8988T (cell line): ENCODE measurements at regions not wholly inside any gene's neighbourhood (a gene's known extent, or its start where the extent isn't known, plus 50 kb on each side); places are given as distances from the start of the nearest gene placed in this dataset.
"Not testable (repeated sequence)": the region's sequence is repeated elsewhere in the genome, so short reads cannot be mapped to it uniquely, and the experiment has no call there.

Experiments
- DNase-seq: peaks from one replicate; pipeline ENCODE4 v3.0.0; 2011

DNA sequence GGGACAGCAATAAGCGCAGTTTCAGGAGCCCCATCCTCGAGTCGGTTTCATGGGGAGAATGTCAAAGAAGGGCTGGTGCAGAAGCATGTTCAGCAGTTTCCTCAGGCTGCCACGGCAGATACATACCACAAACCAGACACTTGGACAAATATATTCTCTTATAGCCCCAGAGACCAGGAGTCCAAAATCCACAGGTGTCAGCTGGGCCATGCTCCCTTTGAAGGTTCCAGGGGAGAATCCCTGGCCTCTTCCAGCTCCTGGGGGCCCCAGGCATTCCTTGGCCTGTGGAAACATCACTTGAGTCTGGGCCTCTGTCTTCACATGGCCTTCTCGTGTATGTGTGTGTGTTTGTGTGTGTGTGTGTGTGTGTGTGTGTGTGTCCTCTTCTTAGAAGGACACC, 164.1 kb downstream of the UQCRFS1 start:
- DNase-seq, result no peak

- no peak for DNase-seq
These were observed 167.2 kb downstream of the UQCRFS1 start for GRCh38 chr19:29045679-29046254.

DNA sequence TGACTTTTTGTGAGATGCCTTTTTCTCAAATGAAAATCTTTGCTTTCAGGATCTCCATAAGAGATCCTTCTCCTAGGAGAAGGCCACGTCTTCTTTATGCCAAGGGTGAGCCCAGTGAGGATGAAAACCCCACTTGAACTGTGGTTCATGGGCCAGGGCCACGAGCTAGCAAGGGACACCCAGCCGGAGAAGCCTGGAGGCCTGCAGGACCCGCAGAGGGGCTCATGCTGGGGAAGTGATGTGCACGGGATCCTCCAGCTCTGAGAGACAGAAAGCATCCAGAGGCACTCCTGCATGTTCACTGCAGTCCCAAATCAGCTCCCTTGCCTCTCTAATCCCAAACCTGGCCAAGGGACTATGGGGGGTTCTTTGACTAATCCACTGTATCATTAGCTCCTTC, 168.9 kb downstream of the UQCRFS1 start:
- DNase-seq, result no peak

DNA sequence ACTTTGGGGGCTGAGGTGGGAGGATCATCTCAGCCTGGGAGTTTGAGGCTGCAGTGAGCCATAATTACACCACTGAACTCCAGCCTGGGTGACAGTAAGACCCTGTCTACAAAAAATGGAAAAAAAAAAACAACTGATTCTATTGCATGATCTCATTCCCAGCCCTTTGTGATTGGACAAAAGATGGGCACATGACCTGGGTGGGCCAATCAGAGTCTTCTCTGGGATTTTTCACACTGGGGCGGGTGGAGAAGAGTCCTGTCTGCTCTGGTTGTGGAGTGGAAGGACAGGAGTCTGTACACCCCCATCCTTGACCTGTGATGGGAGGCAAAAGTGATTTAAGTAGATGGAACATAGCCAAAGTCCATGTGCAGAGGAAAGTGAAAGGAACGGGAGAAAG, 170.5 kb downstream of the UQCRFS1 start:
- no peak for DNase-seq

- DNase-seq, result no peak
These were observed 172.0 kb downstream of the UQCRFS1 start for GRCh38 chr19:29040951-29041350.

- DNase-seq, result no peak
These were observed 172.7 kb downstream of the UQCRFS1 start for GRCh38 chr19:29040292-29040691.

DNA sequence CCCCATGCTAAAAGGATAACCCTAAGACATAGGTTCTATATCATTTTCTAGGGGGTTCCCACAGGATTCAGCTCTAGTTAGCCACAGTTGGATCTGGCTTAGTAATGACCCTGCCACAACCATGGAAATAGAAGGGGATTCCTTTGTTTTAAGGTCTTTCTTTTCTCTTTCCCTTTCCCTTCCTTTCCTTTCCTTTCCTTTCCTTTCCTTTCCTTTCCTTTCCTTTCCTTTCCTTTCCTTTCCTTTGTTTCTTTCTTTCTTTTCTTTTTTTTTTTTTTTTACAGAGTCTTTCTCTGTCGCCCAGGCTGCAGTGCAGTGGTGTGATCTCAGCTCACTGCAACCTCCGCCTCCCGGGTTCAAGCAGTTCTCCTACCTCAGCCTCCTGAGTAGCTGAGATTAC, 173.9 kb downstream of the UQCRFS1 start:
- not testable (repeated sequence) for DNase-seq

- no peak for DNase-seq
These were observed 181.7 kb downstream of the UQCRFS1 start for GRCh38 chr19:29031216-29031615.

DNA sequence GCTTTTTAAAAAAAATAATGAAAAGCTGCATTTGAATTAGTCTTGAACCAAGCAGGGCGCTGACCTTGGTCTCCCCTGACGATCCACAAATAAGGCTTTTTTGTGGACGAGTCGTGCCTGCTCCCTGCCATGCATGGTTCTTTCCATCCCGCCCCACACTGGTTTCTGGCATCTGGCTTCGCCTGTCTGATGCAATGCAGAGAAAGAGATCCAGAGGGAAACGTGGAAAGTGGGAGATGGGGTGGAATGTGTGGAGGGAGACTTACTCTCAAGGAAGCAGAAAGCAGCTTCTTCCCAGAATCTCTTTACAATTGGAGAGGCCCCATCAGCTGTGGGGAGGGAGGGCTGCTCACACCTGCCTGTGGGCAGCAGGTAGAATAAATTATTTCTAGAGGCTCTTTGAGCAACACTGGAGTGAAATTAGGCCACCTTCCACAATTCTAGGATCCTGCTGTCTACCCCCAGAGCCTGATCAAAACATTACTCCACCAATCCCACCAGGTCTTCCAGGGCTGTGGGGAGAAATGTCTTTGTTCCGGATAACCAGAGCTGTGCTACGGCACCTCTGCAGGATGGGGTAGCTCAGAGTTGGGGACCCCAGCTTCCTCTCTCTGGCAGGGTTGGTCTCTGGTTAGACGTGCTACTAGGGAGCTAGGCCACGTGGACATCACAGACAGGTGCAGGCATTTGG, 183.5 kb downstream of the UQCRFS1 start:
- no peak for DNase-seq

DNA sequence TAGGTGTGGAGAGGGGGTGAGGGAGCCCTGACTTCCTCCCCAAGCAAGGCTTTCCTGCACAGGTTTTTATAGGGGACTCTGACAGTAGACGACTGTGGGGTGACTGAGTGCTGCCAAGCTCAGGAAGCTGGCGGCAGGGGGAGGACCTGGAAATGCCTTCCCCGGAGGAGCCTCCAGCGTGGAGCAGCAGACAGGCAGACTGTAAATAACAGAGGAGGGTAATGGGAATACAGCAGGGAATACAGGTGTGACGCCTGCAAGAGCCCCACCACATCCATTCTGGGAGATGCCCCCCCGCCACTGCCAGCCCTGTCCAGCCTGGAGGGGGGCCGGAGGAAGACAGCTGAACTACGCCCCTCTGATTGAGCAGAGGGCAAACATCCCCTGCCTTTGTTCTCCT, 190.4 kb downstream of the UQCRFS1 start:
- no peak for DNase-seq

DNA sequence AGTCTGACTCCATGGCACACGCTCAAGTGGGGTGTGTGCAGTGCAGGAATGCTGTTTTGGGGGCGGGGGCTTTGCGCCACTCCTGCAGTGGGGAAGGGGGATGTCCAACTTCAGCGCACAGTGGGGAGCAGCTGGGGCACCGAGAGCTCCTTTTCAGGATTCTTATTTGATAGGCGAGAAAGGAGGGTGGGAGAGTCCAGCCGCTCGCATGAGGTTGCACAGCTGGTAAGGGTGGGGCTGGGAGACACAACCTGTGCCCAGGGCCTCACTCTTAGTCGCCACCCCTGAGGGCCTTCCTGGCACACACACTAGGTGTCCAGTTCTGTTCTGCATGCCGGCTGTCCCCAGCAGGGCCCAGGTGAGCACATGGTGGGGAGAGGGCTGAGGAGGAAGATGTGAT, 190.8 kb downstream of the UQCRFS1 start:
- DNase-seq, result no peak

- DNase-seq, result no peak
These were observed 191.6 kb downstream of the UQCRFS1 start for GRCh38 chr19:29021232-29021916.

- no peak for DNase-seq
These were observed 193.5 kb downstream of the UQCRFS1 start for GRCh38 chr19:29019403-29019802.

GRCh38 chr19:29018542-29018941, 194.4 kb downstream of the UQCRFS1 start:
- no peak for DNase-seq

- no peak for DNase-seq
These were observed 195.2 kb downstream of the UQCRFS1 start for GRCh38 chr19:29017788-29018187.

GRCh38 chr19:29016926-29017760, 195.8 kb downstream of the UQCRFS1 start:
- no peak for DNase-seq

- DNase-seq, result no peak
These were observed 196.6 kb downstream of the UQCRFS1 start for GRCh38 chr19:29016353-29016752.

GRCh38 chr19:29015569-29015968, 197.4 kb downstream of the UQCRFS1 start:
- no peak for DNase-seq

GRCh38 chr19:29014857-29015436, 198.0 kb downstream of the UQCRFS1 start:
- DNase-seq, result no peak

- DNase-seq, result no peak
These were observed 199.0 kb downstream of the UQCRFS1 start for GRCh38 chr19:29013988-29014387.

DNA sequence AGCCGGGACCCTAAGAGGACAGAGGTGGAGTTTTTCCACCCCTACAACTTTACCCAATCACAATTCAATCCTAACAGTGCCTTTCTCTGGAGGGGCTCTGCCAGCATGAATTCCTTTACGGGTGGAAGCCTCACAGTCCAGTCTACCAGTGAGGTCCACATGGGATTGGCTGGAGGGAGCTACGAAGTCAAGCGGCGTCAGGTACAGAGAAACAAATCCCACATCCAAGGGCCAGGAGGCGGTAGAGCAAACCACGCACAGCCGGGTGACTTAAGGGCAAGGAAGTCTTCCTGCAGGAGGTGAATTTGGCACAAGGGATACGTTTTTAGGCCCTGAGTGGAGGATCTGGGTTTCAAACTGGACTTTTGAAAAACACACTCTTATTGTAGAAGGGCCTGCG, 199.6 kb downstream of the UQCRFS1 start:
- no peak for DNase-seq

- DNase-seq, result no peak
These were observed 200.5 kb downstream of the UQCRFS1 start for GRCh38 chr19:29012457-29012856.

- no peak for DNase-seq
These were observed 202.7 kb downstream of the UQCRFS1 start for GRCh38 chr19:29010276-29010675.
